SK-N-SH treated with all-trans-retinoic acid at 6 μM for 48 hours (cell line): ENCODE measurements at regions not wholly inside any gene's neighbourhood (a gene's known extent, or its start where the extent isn't known, plus 50 kb on each side); places are given as distances from the start of the nearest gene placed in this dataset.

ENCODE experiments used
- ATAC-seq: fragments of 200-7000 bp; cut with Tn5 transposase; 3 replicates; pipeline ENCODE4 v1.9.1; 2020; ENCODE audit warnings: mild to moderate bottlenecking, moderate library complexity
- ARNTL ChIP-seq: fragments of 450-650 bp; formaldehyde crosslinking; IDR thresholded peaks from 2 replicates; pipeline ENCODE4 v1.5.0; 2020; ENCODE audit warnings: low read depth, mild to moderate bottlenecking, moderate library complexity, borderline replicate concordance
- BACH2 ChIP-seq: fragments of 250-450 bp; sonication (Bioruptor Pico); IDR thresholded peaks from 2 replicates; pipeline ENCODE4 v1.9.0; 2021; ENCODE audit warnings: mild to moderate bottlenecking, borderline replicate concordance
- CSDC2 ChIP-seq: fragments of 250-450 bp; sonication (Bioruptor Pico); IDR thresholded peaks from 2 replicates; pipeline ENCODE4 v1.5.0; 2020; ENCODE audit warnings: mild to moderate bottlenecking, moderate library complexity
- ESRRG ChIP-seq: fragments of 250-450 bp; sonication (Bioruptor Pico); IDR thresholded peaks from 2 replicates; pipeline ENCODE4 v1.6.1; 2021; ENCODE audit warnings: mild to moderate bottlenecking
- GLIS3 ChIP-seq: fragments of 250-450 bp; sonication (Bioruptor Pico); IDR thresholded peaks from 2 replicates; pipeline ENCODE4 v1.5.0; 2020; ENCODE audit warnings: mild to moderate bottlenecking, moderate library complexity
- ISL1 ChIP-seq: fragments of 250-450 bp; sonication (Bioruptor Pico); IDR thresholded peaks from 2 replicates; pipeline ENCODE4 v2.1.2; 2022; ENCODE audit warnings: mild to moderate bottlenecking, moderate library complexity
- OSR1 ChIP-seq: fragments of 250-450 bp; sonication (Bioruptor Pico); IDR thresholded peaks from 2 replicates; pipeline ENCODE4 v1.8.0; 2022; ENCODE audit warnings: moderate library complexity, mild to moderate bottlenecking, inconsistent platforms
- PPARA ChIP-seq: fragments of 250-450 bp; sonication (Bioruptor Pico); IDR thresholded peaks from 2 replicates; pipeline ENCODE4 v1.5.0; 2020; ENCODE audit warnings: mild to moderate bottlenecking, borderline replicate concordance
- RARB ChIP-seq: fragments of 250-450 bp; sonication (Bioruptor Pico); IDR thresholded peaks from 2 replicates; pipeline ENCODE4 v1.8.0; 2021; ENCODE audit warnings: mild to moderate bottlenecking, moderate library complexity
- SNAI2 ChIP-seq: fragments of 250-450 bp; sonication (Bioruptor Pico); IDR thresholded peaks from 2 replicates; pipeline ENCODE4 v1.5.0; 2020; ENCODE audit warnings: mild to moderate bottlenecking, moderate library complexity
- TCF4 ChIP-seq: fragments of 250-450 bp; sonication (Bioruptor Pico); IDR thresholded peaks from 2 replicates; pipeline ENCODE4 v1.8.0; 2021; ENCODE audit warnings: mild to moderate bottlenecking, moderate library complexity, borderline replicate concordance
- TOX ChIP-seq: fragments of 250-450 bp; sonication (Bioruptor Pico); IDR thresholded peaks from 2 replicates; pipeline ENCODE4 v1.8.0; 2021; ENCODE audit warnings: mild to moderate bottlenecking, moderate library complexity, borderline replicate concordance
- ZC3H10 ChIP-seq: fragments of 250-450 bp; sonication (Bioruptor Pico); IDR thresholded peaks from 2 replicates; pipeline ENCODE4 v1.5.1; 2021; ENCODE audit warnings: mild to moderate bottlenecking, moderate library complexity
- ZFP3 ChIP-seq: fragments of 250-450 bp; sonication (Bioruptor Pico); IDR thresholded peaks from 2 replicates; pipeline ENCODE4 v1.5.0; 2020; ENCODE audit warnings: mild to moderate bottlenecking, moderate library complexity
- ZFP30 ChIP-seq: fragments of 450-650 bp; formaldehyde crosslinking; IDR thresholded peaks from 2 replicates; pipeline ENCODE4 v1.5.0; 2022; ENCODE audit warnings: mild to moderate bottlenecking, moderate library complexity
- ZNF565 ChIP-seq: fragments of 450-650 bp; formaldehyde crosslinking; conservative IDR thresholded peaks from 2 replicates; pipeline ENCODE4 v1.5.0; 2020; ENCODE audit warnings: low read depth, mild to moderate bottlenecking, moderate library complexity
- ZNF70 ChIP-seq: fragments of 450-650 bp; formaldehyde crosslinking; IDR thresholded peaks from 2 replicates; pipeline ENCODE4 v1.5.0; 2020; ENCODE audit warnings: mild to moderate bottlenecking, moderate library complexity
- ZNF8 ChIP-seq: fragments of 450-650 bp; formaldehyde crosslinking; IDR thresholded peaks from 2 replicates; pipeline ENCODE4 v1.5.0; 2020; ENCODE audit warnings: mild to moderate bottlenecking, moderate library complexity
- TF ChIP-seq, protein P1 (sequence below): fragments of 250-450 bp; sonication (Bioruptor Pico); IDR thresholded peaks from 2 replicates; pipeline ENCODE4 v1.5.1; 2021; ENCODE audit warnings: mild to moderate bottlenecking, moderate library complexity
- TF ChIP-seq, protein P2 (sequence below): fragments of 250-450 bp; sonication (Bioruptor Pico); IDR thresholded peaks from 2 replicates; pipeline ENCODE4 v1.8.0; 2021; ENCODE audit warnings: low read depth, mild to moderate bottlenecking, moderate library complexity, borderline replicate concordance
- TF ChIP-seq, protein P3 (sequence below): fragments of 250-450 bp; sonication (Bioruptor Pico); IDR thresholded peaks from 2 replicates; pipeline ENCODE4 v1.5.1; 2020; ENCODE audit warnings: low read depth, mild to moderate bottlenecking, moderate library complexity
- TF ChIP-seq, protein P4 (sequence below): fragments of 250-450 bp; sonication (Bioruptor Pico); IDR thresholded peaks from 2 replicates; pipeline ENCODE4 v1.5.0; 2020; ENCODE audit warnings: mild to moderate bottlenecking, moderate library complexity
- TF ChIP-seq, protein P5 (sequence below): fragments of 250-450 bp; sonication (Bioruptor Pico); IDR thresholded peaks from 2 replicates; pipeline ENCODE4 v1.8.0; 2020; ENCODE audit warnings: mild to moderate bottlenecking, moderate library complexity, borderline replicate concordance

DNA sequence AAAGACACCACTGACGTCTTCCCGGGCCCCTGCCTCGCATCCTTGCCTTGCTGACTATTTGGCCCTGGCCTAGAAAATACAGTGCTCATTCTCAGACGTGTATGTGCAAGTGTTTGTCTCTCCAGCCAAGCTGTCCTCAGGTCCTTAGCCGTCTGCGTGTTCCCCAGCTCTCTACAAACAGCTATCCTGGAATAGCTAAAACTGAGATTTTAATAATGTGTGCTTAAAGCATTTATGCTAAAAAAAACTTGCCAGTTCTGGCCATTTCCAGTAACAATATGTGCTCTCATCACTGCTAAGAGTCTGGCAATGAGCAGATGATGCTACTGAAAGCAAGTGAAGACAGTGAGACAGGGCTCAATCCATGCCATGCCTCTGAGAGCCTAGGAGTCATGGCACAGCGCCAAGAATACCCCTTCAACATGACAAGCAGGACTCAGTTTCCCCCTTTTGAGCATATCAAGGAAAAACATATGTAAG, 55.7 kb downstream of the IRF2BP2 start:
- TF ChIP-seq GLIS3 (CRISPR knock-in tag), result no peak
- TF ChIP-seq, protein P1, sequence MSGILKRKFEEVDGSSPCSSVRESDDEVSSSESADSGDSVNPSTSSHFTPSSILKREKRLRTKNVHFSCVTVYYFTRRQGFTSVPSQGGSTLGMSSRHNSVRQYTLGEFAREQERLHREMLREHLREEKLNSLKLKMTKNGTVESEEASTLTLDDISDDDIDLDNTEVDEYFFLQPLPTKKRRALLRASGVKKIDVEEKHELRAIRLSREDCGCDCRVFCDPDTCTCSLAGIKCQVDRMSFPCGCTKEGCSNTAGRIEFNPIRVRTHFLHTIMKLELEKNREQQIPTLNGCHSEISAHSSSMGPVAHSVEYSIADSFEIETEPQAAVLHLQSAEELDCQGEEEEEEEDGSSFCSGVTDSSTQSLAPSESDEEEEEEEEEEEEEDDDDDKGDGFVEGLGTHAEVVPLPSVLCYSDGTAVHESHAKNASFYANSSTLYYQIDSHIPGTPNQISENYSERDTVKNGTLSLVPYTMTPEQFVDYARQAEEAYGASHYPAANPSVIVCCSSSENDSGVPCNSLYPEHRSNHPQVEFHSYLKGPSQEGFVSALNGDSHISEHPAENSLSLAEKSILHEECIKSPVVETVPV (CRISPR knock-in tag), result no peak
- TF ChIP-seq, protein P2, sequence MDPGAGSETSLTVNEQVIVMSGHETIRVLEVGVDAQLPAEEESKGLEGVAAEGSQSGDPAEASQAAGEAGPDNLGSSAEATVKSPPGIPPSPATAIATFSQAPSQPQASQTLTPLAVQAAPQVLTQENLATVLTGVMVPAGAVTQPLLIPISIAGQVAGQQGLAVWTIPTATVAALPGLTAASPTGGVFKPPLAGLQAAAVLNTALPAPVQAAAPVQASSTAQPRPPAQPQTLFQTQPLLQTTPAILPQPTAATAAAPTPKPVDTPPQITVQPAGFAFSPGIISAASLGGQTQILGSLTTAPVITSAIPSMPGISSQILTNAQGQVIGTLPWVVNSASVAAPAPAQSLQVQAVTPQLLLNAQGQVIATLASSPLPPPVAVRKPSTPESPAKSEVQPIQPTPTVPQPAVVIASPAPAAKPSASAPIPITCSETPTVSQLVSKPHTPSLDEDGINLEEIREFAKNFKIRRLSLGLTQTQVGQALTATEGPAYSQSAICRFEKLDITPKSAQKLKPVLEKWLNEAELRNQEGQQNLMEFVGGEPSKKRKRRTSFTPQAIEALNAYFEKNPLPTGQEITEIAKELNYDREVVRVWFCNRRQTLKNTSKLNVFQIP, result no peak
- TF ChIP-seq, protein P3, sequence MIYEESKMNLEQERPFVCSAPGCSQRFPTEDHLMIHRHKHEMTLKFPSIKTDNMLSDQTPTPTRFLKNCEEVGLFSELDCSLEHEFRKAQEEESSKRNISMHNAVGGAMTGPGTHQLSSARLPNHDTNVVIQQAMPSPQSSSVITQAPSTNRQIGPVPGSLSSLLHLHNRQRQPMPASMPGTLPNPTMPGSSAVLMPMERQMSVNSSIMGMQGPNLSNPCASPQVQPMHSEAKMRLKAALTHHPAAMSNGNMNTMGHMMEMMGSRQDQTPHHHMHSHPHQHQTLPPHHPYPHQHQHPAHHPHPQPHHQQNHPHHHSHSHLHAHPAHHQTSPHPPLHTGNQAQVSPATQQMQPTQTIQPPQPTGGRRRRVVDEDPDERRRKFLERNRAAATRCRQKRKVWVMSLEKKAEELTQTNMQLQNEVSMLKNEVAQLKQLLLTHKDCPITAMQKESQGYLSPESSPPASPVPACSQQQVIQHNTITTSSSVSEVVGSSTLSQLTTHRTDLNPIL (CRISPR knock-in tag), result no peak
- TF ChIP-seq SNAI2, result no peak
- no peak for TF ChIP-seq ZC3H10 (CRISPR knock-in tag)
- TF ChIP-seq, protein P4, sequence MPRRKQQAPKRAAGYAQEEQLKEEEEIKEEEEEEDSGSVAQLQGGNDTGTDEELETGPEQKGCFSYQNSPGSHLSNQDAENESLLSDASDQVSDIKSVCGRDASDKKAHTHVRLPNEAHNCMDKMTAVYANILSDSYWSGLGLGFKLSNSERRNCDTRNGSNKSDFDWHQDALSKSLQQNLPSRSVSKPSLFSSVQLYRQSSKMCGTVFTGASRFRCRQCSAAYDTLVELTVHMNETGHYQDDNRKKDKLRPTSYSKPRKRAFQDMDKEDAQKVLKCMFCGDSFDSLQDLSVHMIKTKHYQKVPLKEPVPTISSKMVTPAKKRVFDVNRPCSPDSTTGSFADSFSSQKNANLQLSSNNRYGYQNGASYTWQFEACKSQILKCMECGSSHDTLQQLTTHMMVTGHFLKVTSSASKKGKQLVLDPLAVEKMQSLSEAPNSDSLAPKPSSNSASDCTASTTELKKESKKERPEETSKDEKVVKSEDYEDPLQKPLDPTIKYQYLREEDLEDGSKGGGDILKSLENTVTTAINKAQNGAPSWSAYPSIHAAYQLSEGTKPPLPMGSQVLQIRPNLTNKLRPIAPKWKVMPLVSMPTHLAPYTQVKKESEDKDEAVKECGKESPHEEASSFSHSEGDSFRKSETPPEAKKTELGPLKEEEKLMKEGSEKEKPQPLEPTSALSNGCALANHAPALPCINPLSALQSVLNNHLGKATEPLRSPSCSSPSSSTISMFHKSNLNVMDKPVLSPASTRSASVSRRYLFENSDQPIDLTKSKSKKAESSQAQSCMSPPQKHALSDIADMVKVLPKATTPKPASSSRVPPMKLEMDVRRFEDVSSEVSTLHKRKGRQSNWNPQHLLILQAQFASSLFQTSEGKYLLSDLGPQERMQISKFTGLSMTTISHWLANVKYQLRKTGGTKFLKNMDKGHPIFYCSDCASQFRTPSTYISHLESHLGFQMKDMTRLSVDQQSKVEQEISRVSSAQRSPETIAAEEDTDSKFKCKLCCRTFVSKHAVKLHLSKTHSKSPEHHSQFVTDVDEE, result no peak
- TF ChIP-seq PPARA (CRISPR knock-in tag), result no peak
- TF ChIP-seq ESRRG (CRISPR knock-in tag), result no peak
- no peak for TF ChIP-seq ZNF8 (CRISPR knock-in tag)
- TF ChIP-seq ZNF565, result no peak
- no peak for TF ChIP-seq ZNF70 (CRISPR knock-in tag)
- TF ChIP-seq ZFP30 (CRISPR knock-in tag), result no peak
- no peak for TF ChIP-seq TOX (CRISPR knock-in tag)
- TF ChIP-seq, all 23 proteins: peak for 0
- ATAC-seq, result peak; percentile 4; the same call in 2 of the 3 replicates

DNA sequence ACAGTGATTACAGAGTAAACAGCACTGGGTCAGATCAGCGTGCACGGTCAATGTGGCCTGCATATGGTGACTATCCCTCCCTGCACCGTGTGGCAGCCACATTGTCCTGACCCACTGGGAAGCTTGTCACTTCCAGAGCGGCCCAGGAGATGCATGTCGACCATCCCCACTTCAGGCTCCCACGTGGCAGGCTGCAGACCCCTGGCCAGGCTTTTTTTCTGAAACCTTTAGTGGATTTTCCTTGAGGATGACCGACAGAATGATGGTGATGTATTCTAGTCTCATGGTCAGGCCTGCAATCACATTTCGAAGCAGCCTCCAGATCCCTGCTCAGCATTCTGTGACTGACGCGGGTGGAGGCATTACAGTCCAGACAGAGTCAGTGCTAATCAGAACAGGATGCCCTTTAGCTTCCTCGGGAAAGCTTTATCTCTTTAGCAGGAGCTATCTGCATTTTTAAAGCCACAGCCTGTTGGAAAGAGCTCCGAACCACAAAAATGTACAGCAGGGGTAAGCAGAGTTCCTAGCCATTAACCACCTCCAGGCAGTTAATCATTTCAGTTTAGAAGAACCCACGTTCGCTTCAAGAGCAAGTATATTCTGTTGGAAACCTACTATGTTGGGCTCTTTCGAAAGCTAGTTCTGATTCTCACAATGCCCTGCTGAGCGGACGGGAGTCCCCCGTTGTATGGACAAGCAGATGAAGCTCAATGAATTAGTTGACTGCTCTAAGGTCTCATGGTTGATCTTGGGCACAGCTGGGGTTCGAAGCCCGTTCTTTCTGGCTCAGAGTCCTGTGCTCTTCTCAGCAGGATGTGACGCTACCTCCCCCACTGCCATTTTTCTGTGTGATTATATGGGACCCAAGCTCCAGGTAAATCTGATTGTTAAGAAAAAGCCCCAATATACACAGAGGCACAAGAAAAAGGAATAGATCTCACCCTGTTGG, 56.5 kb downstream of the IRF2BP2 start:
- ATAC-seq, result peak; percentile 98
- no peak for TF ChIP-seq ISL1
- TF ChIP-seq, protein P2, result no peak
- peak; percentile 44; the same call in 1 of the 2 replicates for TF ChIP-seq TOX (CRISPR knock-in tag)
- TF ChIP-seq ZFP3, result peak; percentile 47
- TF ChIP-seq, protein P1 (CRISPR knock-in tag), result no peak; the same call in 1 of the 2 replicates
- no peak for TF ChIP-seq ZNF565
- peak; percentile 86 for TF ChIP-seq TCF4 (CRISPR knock-in tag)
- TF ChIP-seq, protein P5, sequence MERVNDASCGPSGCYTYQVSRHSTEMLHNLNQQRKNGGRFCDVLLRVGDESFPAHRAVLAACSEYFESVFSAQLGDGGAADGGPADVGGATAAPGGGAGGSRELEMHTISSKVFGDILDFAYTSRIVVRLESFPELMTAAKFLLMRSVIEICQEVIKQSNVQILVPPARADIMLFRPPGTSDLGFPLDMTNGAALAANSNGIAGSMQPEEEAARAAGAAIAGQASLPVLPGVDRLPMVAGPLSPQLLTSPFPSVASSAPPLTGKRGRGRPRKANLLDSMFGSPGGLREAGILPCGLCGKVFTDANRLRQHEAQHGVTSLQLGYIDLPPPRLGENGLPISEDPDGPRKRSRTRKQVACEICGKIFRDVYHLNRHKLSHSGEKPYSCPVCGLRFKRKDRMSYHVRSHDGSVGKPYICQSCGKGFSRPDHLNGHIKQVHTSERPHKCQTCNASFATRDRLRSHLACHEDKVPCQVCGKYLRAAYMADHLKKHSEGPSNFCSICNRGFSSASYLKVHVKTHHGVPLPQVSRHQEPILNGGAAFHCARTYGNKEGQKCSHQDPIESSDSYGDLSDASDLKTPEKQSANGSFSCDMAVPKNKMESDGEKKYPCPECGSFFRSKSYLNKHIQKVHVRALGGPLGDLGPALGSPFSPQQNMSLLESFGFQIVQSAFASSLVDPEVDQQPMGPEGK, result 0 out of 2 replicates have a peak, but pooled peaks have one; percentile 43
- TF ChIP-seq ZC3H10 (CRISPR knock-in tag), result no peak
- peak; percentile 81; the same call in 1 of the 2 replicates for TF ChIP-seq CSDC2
- TF ChIP-seq BACH2 (CRISPR knock-in tag), result 0 out of 2 replicates have a peak, but pooled peaks have one; percentile 5
- 0 out of 2 replicates have a peak, but pooled peaks have one; percentile 56 for TF ChIP-seq RARB (CRISPR knock-in tag)
- TF ChIP-seq ESRRG (CRISPR knock-in tag), result no peak
- TF ChIP-seq ZFP30 (CRISPR knock-in tag), result no peak
- TF ChIP-seq OSR1 (CRISPR knock-in tag), result no peak
- TF ChIP-seq ARNTL, result no peak
- no peak; the same call in 1 of the 2 replicates for TF ChIP-seq ZNF8 (CRISPR knock-in tag)
- no peak for TF ChIP-seq PPARA (CRISPR knock-in tag)
